ENCODE measurements at regions not wholly inside any gene's neighbourhood (a gene's known extent, or its start where the extent isn't known, plus 50 kb on each side); places are given as distances from the start of the nearest gene placed in this dataset.

DNA sequence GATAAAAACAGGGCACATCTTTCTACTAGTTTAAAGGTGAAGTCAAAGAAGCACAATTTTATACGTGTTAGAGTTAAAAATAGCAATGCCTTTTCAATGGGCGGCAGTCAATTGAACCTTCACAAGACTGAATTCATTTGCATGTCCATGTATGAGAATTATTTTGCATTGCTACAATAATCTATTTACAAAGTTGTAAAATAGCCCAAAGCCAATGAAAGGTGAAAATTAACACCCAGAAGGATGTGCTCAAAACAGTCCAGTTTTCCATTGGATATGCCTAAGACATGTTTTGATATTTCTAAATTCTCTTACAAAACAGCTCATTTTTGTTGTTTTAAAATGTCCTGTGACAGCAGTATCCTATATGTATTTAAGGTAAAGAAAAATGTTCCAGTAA, 425.1 kb upstream of the SYT4 start:
- TF ChIP-seq, protein P1, sequence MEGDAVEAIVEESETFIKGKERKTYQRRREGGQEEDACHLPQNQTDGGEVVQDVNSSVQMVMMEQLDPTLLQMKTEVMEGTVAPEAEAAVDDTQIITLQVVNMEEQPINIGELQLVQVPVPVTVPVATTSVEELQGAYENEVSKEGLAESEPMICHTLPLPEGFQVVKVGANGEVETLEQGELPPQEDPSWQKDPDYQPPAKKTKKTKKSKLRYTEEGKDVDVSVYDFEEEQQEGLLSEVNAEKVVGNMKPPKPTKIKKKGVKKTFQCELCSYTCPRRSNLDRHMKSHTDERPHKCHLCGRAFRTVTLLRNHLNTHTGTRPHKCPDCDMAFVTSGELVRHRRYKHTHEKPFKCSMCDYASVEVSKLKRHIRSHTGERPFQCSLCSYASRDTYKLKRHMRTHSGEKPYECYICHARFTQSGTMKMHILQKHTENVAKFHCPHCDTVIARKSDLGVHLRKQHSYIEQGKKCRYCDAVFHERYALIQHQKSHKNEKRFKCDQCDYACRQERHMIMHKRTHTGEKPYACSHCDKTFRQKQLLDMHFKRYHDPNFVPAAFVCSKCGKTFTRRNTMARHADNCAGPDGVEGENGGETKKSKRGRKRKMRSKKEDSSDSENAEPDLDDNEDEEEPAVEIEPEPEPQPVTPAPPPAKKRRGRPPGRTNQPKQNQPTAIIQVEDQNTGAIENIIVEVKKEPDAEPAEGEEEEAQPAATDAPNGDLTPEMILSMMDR (tag by site-specific recombination; IDR thresholded peaks at IDR 0.05): no peak
- TF ChIP-seq ZNF121 (tag by site-specific recombination; IDR thresholded peaks at IDR 0.05): no peak
- TF ChIP-seq, protein P2, sequence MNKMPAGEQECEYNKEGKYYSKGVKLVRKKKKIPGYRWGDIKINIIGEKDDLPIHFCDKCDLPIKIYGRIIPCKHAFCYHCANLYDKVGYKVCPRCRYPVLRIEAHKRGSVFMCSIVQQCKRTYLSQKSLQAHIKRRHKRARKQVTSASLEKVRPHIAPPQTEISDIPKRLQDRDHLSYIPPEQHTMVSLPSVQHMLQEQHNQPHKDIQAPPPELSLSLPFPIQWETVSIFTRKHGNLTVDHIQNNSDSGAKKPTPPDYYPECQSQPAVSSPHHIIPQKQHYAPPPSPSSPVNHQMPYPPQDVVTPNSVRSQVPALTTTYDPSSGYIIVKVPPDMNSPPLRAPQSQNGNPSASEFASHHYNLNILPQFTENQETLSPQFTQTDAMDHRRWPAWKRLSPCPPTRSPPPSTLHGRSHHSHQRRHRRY (tag by site-specific recombination; IDR thresholded peaks at IDR 0.05): no peak
- no peak for TF ChIP-seq ZNF274 (IDR thresholded peaks at IDR 0.05; ENCODE audit: low read length)
- no peak for TF ChIP-seq ZNF274 (tag by site-specific recombination; IDR thresholded peaks at IDR 0.05; ENCODE audit: borderline replicate concordance)
- no peak for TF ChIP-seq ZNF561 (tag by site-specific recombination; IDR thresholded peaks at IDR 0.05; ENCODE audit: borderline replicate concordance)
- TF ChIP-seq, protein P3, sequence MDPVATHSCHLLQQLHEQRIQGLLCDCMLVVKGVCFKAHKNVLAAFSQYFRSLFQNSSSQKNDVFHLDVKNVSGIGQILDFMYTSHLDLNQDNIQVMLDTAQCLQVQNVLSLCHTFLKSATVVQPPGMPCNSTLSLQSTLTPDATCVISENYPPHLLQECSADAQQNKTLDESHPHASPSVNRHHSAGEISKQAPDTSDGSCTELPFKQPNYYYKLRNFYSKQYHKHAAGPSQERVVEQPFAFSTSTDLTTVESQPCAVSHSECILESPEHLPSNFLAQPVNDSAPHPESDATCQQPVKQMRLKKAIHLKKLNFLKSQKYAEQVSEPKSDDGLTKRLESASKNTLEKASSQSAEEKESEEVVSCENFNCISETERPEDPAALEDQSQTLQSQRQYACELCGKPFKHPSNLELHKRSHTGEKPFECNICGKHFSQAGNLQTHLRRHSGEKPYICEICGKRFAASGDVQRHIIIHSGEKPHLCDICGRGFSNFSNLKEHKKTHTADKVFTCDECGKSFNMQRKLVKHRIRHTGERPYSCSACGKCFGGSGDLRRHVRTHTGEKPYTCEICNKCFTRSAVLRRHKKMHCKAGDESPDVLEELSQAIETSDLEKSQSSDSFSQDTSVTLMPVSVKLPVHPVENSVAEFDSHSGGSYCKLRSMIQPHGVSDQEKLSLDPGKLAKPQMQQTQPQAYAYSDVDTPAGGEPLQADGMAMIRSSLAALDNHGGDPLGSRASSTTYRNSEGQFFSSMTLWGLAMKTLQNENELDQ (tag by site-specific recombination; IDR thresholded peaks at IDR 0.05; ENCODE audit: low read depth): no peak
- no peak for TF ChIP-seq ZNF174 (tag by site-specific recombination; IDR thresholded peaks at IDR 0.05)
- TF ChIP-seq, protein P4, sequence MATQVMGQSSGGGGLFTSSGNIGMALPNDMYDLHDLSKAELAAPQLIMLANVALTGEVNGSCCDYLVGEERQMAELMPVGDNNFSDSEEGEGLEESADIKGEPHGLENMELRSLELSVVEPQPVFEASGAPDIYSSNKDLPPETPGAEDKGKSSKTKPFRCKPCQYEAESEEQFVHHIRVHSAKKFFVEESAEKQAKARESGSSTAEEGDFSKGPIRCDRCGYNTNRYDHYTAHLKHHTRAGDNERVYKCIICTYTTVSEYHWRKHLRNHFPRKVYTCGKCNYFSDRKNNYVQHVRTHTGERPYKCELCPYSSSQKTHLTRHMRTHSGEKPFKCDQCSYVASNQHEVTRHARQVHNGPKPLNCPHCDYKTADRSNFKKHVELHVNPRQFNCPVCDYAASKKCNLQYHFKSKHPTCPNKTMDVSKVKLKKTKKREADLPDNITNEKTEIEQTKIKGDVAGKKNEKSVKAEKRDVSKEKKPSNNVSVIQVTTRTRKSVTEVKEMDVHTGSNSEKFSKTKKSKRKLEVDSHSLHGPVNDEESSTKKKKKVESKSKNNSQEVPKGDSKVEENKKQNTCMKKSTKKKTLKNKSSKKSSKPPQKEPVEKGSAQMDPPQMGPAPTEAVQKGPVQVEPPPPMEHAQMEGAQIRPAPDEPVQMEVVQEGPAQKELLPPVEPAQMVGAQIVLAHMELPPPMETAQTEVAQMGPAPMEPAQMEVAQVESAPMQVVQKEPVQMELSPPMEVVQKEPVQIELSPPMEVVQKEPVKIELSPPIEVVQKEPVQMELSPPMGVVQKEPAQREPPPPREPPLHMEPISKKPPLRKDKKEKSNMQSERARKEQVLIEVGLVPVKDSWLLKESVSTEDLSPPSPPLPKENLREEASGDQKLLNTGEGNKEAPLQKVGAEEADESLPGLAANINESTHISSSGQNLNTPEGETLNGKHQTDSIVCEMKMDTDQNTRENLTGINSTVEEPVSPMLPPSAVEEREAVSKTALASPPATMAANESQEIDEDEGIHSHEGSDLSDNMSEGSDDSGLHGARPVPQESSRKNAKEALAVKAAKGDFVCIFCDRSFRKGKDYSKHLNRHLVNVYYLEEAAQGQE (tag by site-specific recombination; IDR thresholded peaks at IDR 0.05): no peak
- TF ChIP-seq ZNF670 (tag by site-specific recombination; IDR thresholded peaks at IDR 0.05; ENCODE audit: low read depth): no peak
- no peak for TF ChIP-seq ZNF350 (tag by site-specific recombination; IDR thresholded peaks at IDR 0.05)
- TF ChIP-seq, protein P5, sequence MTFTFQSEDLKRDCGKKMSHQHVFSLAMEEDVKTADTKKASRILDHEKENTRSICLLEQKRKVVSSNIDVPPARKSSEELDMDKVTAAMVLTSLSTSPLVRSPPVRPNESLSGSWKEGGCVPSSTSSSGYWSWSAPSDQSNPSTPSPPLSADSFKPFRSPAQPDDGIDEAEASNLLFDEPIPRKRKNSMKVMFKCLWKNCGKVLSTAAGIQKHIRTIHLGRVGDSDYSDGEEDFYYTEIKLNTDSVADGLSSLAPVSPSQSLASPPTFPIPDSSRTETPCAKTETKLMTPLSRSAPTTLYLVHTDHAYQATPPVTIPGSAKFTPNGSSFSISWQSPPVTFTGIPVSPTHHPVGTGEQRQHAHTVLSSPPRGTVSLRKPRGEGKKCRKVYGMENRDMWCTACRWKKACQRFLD (tag by site-specific recombination; IDR thresholded peaks at IDR 0.05): no peak
- no peak for TF ChIP-seq ZBTB7A (tag by site-specific recombination; IDR thresholded peaks at IDR 0.05; ENCODE audit: low read depth)
- TF ChIP-seq, protein P6, sequence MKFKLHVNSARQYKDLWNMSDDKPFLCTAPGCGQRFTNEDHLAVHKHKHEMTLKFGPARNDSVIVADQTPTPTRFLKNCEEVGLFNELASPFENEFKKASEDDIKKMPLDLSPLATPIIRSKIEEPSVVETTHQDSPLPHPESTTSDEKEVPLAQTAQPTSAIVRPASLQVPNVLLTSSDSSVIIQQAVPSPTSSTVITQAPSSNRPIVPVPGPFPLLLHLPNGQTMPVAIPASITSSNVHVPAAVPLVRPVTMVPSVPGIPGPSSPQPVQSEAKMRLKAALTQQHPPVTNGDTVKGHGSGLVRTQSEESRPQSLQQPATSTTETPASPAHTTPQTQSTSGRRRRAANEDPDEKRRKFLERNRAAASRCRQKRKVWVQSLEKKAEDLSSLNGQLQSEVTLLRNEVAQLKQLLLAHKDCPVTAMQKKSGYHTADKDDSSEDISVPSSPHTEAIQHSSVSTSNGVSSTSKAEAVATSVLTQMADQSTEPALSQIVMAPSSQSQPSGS (tag by site-specific recombination; IDR thresholded peaks at IDR 0.05; ENCODE audit: low read depth): no peak

All from HEK293 (cell line).